MCF 10A (cell line): ENCODE measurements at regions not wholly inside any gene's neighbourhood (a gene's known extent, or its start where the extent isn't known, plus 50 kb on each side); places are given as distances from the start of the nearest gene placed in this dataset.

ENCODE experiments used
- BruUV-seq: library from RNA; stranded (reverse); fragments of 400-500 nt; replicated peaks from 2 replicates; lab custom pipeline; 2021; lab: Mats Ljungman, UMichigan
- CTCF ChIA-PET: fragments of 300-600 bp; sonication (Branson Sonifier 250); formaldehyde crosslinking; extraction: SDS; loops from one replicate; lab custom pipeline; 2021; ENCODE audit warnings: antibody characterized with exemption, inconsistent platforms; lab: Yijun Ruan, JAX
- POLR2A ChIA-PET: fragments of 300-600, 350-650 bp; sonication (Branson Sonifier 250); formaldehyde crosslinking; extraction: SDS; loops from one replicate; lab custom pipeline; 2020; ENCODE audit warnings: antibody characterized with exemption, inconsistent platforms; lab: Yijun Ruan, JAX
- DNase-seq: peaks from one replicate; pipeline ENCODE4 v3.0.0-alpha.2; 2018; ENCODE audit not compliant: unreplicated experiment
- H3K27ac Mint-ChIP-seq: one replicate; pipeline ENCODE4 v1.8.0; 2022; ENCODE audit warnings: mild to moderate bottlenecking, low read depth, mixed read lengths; ENCODE audit not compliant: unreplicated experiment
- H3K27me3 Mint-ChIP-seq: one replicate; pipeline ENCODE4 v1.8.0; 2022; ENCODE audit warnings: mixed read lengths; ENCODE audit not compliant: insufficient read depth, unreplicated experiment
- H3K36me3 Mint-ChIP-seq: one replicate; pipeline ENCODE4 v1.8.0; 2022; ENCODE audit warnings: mild to moderate bottlenecking, moderate library complexity, mixed read lengths; ENCODE audit not compliant: insufficient read depth, unreplicated experiment
- H3K4me1 Mint-ChIP-seq: one replicate; pipeline ENCODE4 v1.8.0; 2022; ENCODE audit warnings: mixed read lengths; ENCODE audit not compliant: insufficient read depth, unreplicated experiment
- H3K4me3 Mint-ChIP-seq: one replicate; pipeline ENCODE4 v1.8.0; 2022; ENCODE audit warnings: mild to moderate bottlenecking, moderate library complexity, mixed read lengths; ENCODE audit not compliant: unreplicated experiment
- H3K9me3 Mint-ChIP-seq: one replicate; pipeline ENCODE4 v1.8.0; 2022; ENCODE audit warnings: mixed read lengths; ENCODE audit not compliant: unreplicated experiment
- CTCF ChIP-seq: fragments of 200-600 bp; IDR thresholded peaks from one replicate; pipeline ENCODE4 v1.8.0; 2022; ENCODE audit warnings: antibody characterized with exemption, mild to moderate bottlenecking; ENCODE audit not compliant: unreplicated experiment
- intact Hi-C: fragments of 100-400 bp; cut with micrococcal nuclease; formaldehyde crosslinking; loops from 2 replicates; pipeline ENCODE4 v1.14.1; 2022

GRCh38 chr6:168255283-168255881, 64.2 kb downstream of the DACT2 start:
- Mint-ChIP-seq H3K27me3 (peaks cover 98% of the 10 kb centered on the region), H3K36me3 (no peaks in the 10 kb centered on the region), H3K9me3 (peaks cover 7% of the 10 kb centered on the region), H3K4me1 (no peaks in the 10 kb centered on the region), H3K4me3 (no peak overlapping the region), H3K27ac (no peak overlapping the region)
- TF ChIP-seq CTCF = no peak
- CTCF ChIA-PET = interaction anchor here (1.1 kb wide), 1 partner anchor 20 kb away, joined by 3 read pairs; no protein-coding TSS in a partner anchor
- DNase-seq = no peak
- POLR2A ChIA-PET = no interaction called here
- intact Hi-C loops = no loop called here
- BruUV-seq = no TSS peak

DNA sequence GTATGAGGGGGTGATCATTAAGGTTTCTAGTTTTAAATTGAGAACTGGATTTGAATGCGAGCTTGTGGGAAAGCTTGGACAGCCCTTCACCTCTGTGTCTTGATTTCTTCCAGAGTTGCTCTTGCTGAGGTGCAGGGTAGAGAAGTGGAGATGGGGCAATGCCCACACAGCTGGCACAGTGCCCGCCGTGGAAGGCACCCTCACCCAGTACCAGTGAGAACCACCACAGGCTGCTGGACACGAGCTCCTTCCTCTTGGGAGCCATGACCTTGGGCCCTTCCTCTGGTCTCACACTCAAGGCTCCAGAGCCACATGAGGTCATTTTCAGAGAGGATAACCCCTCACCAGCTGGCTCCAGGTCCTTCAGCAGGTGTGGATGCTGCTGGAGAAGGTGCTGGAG, 67.3 kb downstream of the DACT2 start:
- Mint-ChIP-seq H3K36me3 (no peaks in the 10 kb centered on the region), H3K4me1 (no peaks in the 10 kb centered on the region), H3K4me3 (no peak overlapping the region), H3K27ac (no peak overlapping the region), H3K9me3 (peaks cover 7% of the 10 kb centered on the region), H3K27me3 (peaks cover 98% of the 10 kb centered on the region)
- intact Hi-C loops = no loop called here
- ChIA-PET POLR2A (no interaction called here), CTCF (interaction anchor here (1.0 kb wide), 1 partner anchor 47 kb away, joined by 3 read pairs; no protein-coding TSS in a partner anchor)
- BruUV-seq = no TSS peak
- no peak for TF ChIP-seq CTCF
- no peak for DNase-seq

GRCh38 chr6:168250250-168250649, 69.3 kb downstream of the DACT2 start:
- peaks cover 94% of the 10 kb centered on the region for H3K27me3 Mint-ChIP-seq
- peaks cover 2% of the 10 kb centered on the region for H3K9me3 Mint-ChIP-seq
- no peaks in the 10 kb centered on the region for H3K4me1 Mint-ChIP-seq
- CTCF ChIA-PET = interaction anchor here (0.6 to 1.2 kb wide), 3 partner anchors 17 to 1631 kb away, joined by 3 read pairs; no protein-coding TSS in a partner anchor
- intact Hi-C loops = no loop called here
- no TSS peak for BruUV-seq
- no peak for DNase-seq
- H3K27ac Mint-ChIP-seq = no peak overlapping the region
- no peaks in the 10 kb centered on the region for H3K36me3 Mint-ChIP-seq
- POLR2A ChIA-PET = no interaction called here
- no peak for TF ChIP-seq CTCF
- H3K4me3 Mint-ChIP-seq = no peak overlapping the region

DNA sequence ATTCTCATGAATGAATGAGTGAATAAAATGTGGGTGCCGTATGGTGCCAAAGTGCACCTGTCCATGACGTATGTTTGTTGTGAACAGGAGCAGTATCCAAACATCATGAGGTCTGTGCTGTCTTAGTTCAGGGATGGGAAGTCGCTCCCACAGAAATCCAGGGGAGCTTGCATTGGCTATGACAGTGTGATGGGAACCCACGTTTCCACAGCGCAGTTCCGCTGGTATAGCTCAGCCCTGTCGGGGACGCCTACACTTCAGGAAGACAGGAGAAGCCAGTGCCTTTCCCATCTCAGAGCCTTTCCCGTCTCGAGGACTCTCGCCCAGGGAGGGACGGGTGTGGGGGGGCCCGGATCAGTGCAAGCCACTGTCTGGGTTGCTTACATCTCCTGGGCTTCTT, 69.8 kb downstream of the DACT2 start:
- peaks cover 94% of the 10 kb centered on the region for H3K27me3 Mint-ChIP-seq
- no peaks in the 10 kb centered on the region for H3K9me3 Mint-ChIP-seq
- no peak for DNase-seq
- ChIA-PET POLR2A (no interaction called here), CTCF (interaction anchor here (0.7 to 1.2 kb wide), 2 partner anchors 16 to 122 kb away, joined by 3 read pairs; no protein-coding TSS in a partner anchor)
- no peaks in the 10 kb centered on the region for H3K4me1 Mint-ChIP-seq
- no peaks in the 10 kb centered on the region for H3K36me3 Mint-ChIP-seq
- no TSS peak for BruUV-seq
- no peak for TF ChIP-seq CTCF
- intact Hi-C loops = no loop called here
- H3K4me3 Mint-ChIP-seq = no peak overlapping the region
- H3K27ac Mint-ChIP-seq = no peak overlapping the region
